Natural killer cell (primary cell): ENCODE measurements at regions not wholly inside any gene's neighbourhood (a gene's known extent, or its start where the extent isn't known, plus 50 kb on each side); places are given as distances from the start of the nearest gene placed in this dataset.

Experiments used
- ATAC-seq, 3 donors: fragments of 150-1000 bp in 2 of 3; fragments of 200-7000 bp in 1 of 3; cut with Tn5 transposase; 1 replicate in 1 of 3; 2 replicates in 2 of 3; pipeline ENCODE4 v1.10.0; 2021; ENCODE audit warnings: mild to moderate bottlenecking in 2 of 3, moderate library complexity in 2 of 3
- DNase-seq, 2 donors: peaks; one replicate each; pipeline versions ENCODE4 v3.0.0 to v3.0.0-alpha.2; 2013 to 2021; ENCODE audit warnings: mixed read lengths in 1 of 2
- H3K27ac ChIP-seq: one replicate; pipeline ENCODE4 v1.5.1; 2013; ENCODE audit warnings: mild to moderate bottlenecking, low read length
- H3K27me3 ChIP-seq: one replicate; pipeline ENCODE4 v1.6.1; 2013; ENCODE audit warnings: low read length; ENCODE audit not compliant: control insufficient read depth, insufficient read depth
- H3K36me3 ChIP-seq: one replicate; pipeline ENCODE4 v1.6.1; 2013; ENCODE audit warnings: low read length; ENCODE audit not compliant: control insufficient read depth, insufficient read depth
- H3K4me1 ChIP-seq: one replicate; pipeline ENCODE4 v1.6.1; 2013; ENCODE audit warnings: low read length; ENCODE audit not compliant: control insufficient read depth, insufficient read depth
- H3K4me3 ChIP-seq: one replicate; pipeline ENCODE4 v1.5.1; 2013; ENCODE audit warnings: low read length
- H3K9me3 ChIP-seq: one replicate; pipeline ENCODE4 v1.6.1; 2013; ENCODE audit warnings: low read length; ENCODE audit not compliant: control insufficient read depth, insufficient read depth
- H3K27ac Mint-ChIP-seq, 2 donors: one replicate each; pipeline ENCODE4 v1.8.0; 2022; ENCODE audit warnings: mild to moderate bottlenecking in 2 of 2, mixed read lengths in 2 of 2, moderate library complexity in 1 of 2
- H3K27me3 Mint-ChIP-seq, 2 donors: one replicate each; pipeline ENCODE4 v1.8.0; 2022; ENCODE audit warnings: low read depth in 2 of 2, mixed read lengths in 2 of 2
- H3K36me3 Mint-ChIP-seq: one replicate; pipeline ENCODE4 v1.8.0; 2022; ENCODE audit warnings: mixed read lengths
- H3K4me1 Mint-ChIP-seq, 2 donors: one replicate each; pipeline ENCODE4 v1.8.0; 2022; ENCODE audit warnings: mixed read lengths in 2 of 2
- H3K4me3 Mint-ChIP-seq: one replicate; pipeline ENCODE4 v1.8.0; 2022; ENCODE audit warnings: mild to moderate bottlenecking, moderate library complexity, mixed read lengths
- H3K9me3 Mint-ChIP-seq, 2 donors: one replicate each; pipeline ENCODE4 v1.8.0; 2022; ENCODE audit warnings: mixed read lengths in 2 of 2
- WGBS: methylation state at CpG from one replicate; pipeline ENCODE4 v1.1.7; 2013; ENCODE audit warnings: missing lambda C conversion rate; ENCODE audit not compliant: insufficient coverage; 5-methylcytosine and 5-hydroxymethylcytosine counted together
- intact Hi-C: fragments of 100-400 bp; cut with micrococcal nuclease; formaldehyde crosslinking; loops from one replicate; pipeline ENCODE4 v1.14.2; 2022
- TF ChIP-seq, protein P1 (sequence below): fragments of 200-600 bp; IDR thresholded peaks from one replicate; pipeline ENCODE4 v1.8.0; 2022; ENCODE audit warnings: antibody characterized with exemption

DNA sequence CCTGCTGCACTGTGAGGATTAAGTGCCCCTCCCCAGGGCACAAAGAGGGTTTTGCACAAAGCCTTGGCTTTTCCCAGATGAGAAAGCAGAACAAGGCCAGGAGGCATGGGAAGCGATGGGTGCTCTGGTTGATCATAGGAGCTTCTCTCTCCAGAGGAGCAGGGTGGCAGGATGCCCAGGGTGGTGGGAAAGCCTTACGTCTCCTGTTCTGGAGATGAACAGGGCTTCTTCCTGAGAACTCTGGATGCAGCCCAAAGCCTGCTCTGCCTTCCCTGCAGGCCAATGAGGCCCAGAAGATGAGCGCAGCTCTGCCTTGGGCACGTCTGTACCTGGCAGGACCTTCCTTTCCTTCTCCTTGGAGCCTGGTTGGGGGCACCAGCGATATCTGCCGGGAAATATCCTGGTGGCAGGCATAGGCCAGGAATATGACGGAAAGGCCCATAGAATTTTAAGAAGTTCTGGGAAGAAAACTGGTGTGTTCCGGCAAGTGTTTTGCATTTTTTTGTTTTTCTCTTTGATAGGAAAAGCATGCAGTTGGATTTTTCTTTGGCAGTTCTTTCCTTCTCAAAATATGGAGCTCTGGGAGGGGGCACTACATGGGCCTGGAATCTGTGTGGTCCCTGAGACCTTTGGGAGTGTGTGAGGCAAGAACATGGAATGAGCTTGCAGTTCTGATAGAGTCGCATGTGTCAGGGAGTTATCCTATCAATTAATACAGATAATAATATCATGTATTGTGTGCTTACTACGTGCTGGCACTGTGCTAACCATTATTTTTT lies 253.2 kb upstream of the KLF4 start:
- Mint-ChIP-seq H3K36me3 (no peaks in the 10 kb centered on the region), H3K4me1 (no peaks in the 10 kb centered on the region), H3K27ac (no peak overlapping the region), H3K9me3 (peaks cover 0 to 8% of the 10 kb centered on the region in 2 donors), H3K4me3 (no peak overlapping the region), H3K27me3 (no peaks in the 10 kb centered on the region)
- ATAC-seq (no peak), DNase-seq (no peak)
- Histone ChIP-seq H3K36me3 (no peaks in the 10 kb centered on the region), H3K4me1 (no peaks in the 10 kb centered on the region), H3K27ac (no peak overlapping the region), H3K9me3 (no peaks in the 10 kb centered on the region), H3K27me3 (no peaks in the 10 kb centered on the region), H3K4me3 (no peak overlapping the region)
- intact Hi-C loops: no loop called here
- 94% methylated on average over 8 of the region's 10 CpGs for WGBS
- TF ChIP-seq, protein P1, sequence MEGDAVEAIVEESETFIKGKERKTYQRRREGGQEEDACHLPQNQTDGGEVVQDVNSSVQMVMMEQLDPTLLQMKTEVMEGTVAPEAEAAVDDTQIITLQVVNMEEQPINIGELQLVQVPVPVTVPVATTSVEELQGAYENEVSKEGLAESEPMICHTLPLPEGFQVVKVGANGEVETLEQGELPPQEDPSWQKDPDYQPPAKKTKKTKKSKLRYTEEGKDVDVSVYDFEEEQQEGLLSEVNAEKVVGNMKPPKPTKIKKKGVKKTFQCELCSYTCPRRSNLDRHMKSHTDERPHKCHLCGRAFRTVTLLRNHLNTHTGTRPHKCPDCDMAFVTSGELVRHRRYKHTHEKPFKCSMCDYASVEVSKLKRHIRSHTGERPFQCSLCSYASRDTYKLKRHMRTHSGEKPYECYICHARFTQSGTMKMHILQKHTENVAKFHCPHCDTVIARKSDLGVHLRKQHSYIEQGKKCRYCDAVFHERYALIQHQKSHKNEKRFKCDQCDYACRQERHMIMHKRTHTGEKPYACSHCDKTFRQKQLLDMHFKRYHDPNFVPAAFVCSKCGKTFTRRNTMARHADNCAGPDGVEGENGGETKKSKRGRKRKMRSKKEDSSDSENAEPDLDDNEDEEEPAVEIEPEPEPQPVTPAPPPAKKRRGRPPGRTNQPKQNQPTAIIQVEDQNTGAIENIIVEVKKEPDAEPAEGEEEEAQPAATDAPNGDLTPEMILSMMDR: no peak

- Histone ChIP-seq H3K36me3 (no peaks in the 10 kb centered on the region), H3K9me3 (no peaks in the 10 kb centered on the region), H3K4me1 (no peaks in the 10 kb centered on the region), H3K27ac (no peak overlapping the region), H3K27me3 (no peaks in the 10 kb centered on the region), H3K4me3 (no peak overlapping the region)
- no peak overlapping the region for H3K27ac Mint-ChIP-seq
- TF ChIP-seq, protein P1: no peak
- peaks cover 0 to 4% of the 10 kb centered on the region in 2 donors for H3K9me3 Mint-ChIP-seq
- H3K4me3 Mint-ChIP-seq: no peak overlapping the region
- 91% methylated on average over 9 of the region's 10 CpGs for WGBS
- no peak for ATAC-seq
- no peaks in the 10 kb centered on the region for H3K27me3 Mint-ChIP-seq
- intact Hi-C loops: no loop called here
- no peaks in the 10 kb centered on the region for H3K36me3 Mint-ChIP-seq
- no peak for DNase-seq
- no peaks in the 10 kb centered on the region for H3K4me1 Mint-ChIP-seq
These were observed 250.8 kb upstream of the KLF4 start for GRCh38 chr9:107740088-107740980.

DNA sequence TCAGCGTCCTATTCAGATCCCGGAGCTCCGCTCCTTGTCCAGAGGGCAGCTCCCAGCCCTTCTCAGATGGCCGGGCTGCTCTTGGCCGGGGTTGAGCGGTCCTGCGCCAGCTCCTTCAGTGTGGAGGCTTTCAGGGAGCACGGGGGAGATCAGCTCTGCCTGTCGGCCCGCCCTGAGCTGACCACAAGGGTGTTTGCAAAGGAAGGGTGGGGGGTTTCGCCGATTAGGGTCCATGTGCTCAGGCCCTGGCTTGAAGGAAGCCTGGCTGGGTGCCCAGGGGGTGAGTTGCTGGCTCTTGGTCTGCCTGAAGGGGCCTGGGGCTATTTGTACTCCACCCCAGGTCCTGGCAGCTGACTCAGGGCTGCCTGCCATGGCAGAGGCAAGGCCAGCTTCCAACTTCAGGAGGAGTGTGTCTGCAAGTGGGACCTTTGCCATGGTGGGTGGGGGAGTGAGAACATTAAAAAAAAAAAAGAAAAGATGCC lies 250.1 kb upstream of the KLF4 start:
- H3K27me3 ChIP-seq: no peaks in the 10 kb centered on the region
- no peaks in the 10 kb centered on the region for H3K27me3 Mint-ChIP-seq
- ATAC-seq (no peak), DNase-seq (no peak)
- no peaks in the 10 kb centered on the region for H3K36me3 ChIP-seq
- H3K4me1 Mint-ChIP-seq: no peaks in the 10 kb centered on the region
- H3K9me3 Mint-ChIP-seq: peaks cover 0 to 2% of the 10 kb centered on the region in 2 donors
- H3K36me3 Mint-ChIP-seq: no peaks in the 10 kb centered on the region
- no peak overlapping the region for H3K27ac ChIP-seq
- no peak overlapping the region for H3K4me3 ChIP-seq
- no peak overlapping the region for H3K4me3 Mint-ChIP-seq
- WGBS: 94% methylated on average over 12 of the region's 12 CpGs
- no peaks in the 10 kb centered on the region for H3K9me3 ChIP-seq
- no peaks in the 10 kb centered on the region for H3K4me1 ChIP-seq
- TF ChIP-seq, protein P1: no peak
- intact Hi-C loops: no loop called here
- H3K27ac Mint-ChIP-seq: no peak overlapping the region
